GM06990 (cell line): ENCODE measurements at regions not wholly inside any gene's neighbourhood (a gene's known extent, or its start where the extent isn't known, plus 50 kb on each side); places are given as distances from the start of the nearest gene placed in this dataset.
"Not testable (repeated sequence)": the region's sequence is repeated elsewhere in the genome, so short reads cannot be mapped to it uniquely, and the experiment has no call there.

Experiments used
- DNase-seq: peaks from one replicate; pipeline ENCODE4 v3.0.0-alpha.2; 2011; ENCODE audit not compliant: insufficient read length; ENCODE audit errors: extremely low read depth
- H3K27me3 ChIP-seq: replicated peaks from 2 replicates; pipeline ENCODE4 v1.6.0; 2011; ENCODE audit warnings: low read length; ENCODE audit not compliant: control insufficient read depth, insufficient read depth
- H3K36me3 ChIP-seq: 2 replicates; pipeline ENCODE4 v1.5.1; 2011; ENCODE audit warnings: low read length; ENCODE audit not compliant: control insufficient read depth, insufficient read depth
- H3K4me3 ChIP-seq: replicated peaks from 2 replicates; pipeline ENCODE4 v1.5.1; 2011; ENCODE audit warnings: low read depth, mild to moderate bottlenecking, control low read depth, low read length
- CTCF ChIP-seq: IDR thresholded peaks from 2 replicates; pipeline ENCODE4 v1.5.1; 2011; ENCODE audit warnings: low read length, control low read depth, mild to moderate bottlenecking, inconsistent platforms; ENCODE audit not compliant: insufficient read depth, poor library complexity, severe bottlenecking

GRCh38 chr12:19671695-19672094, 232.4 kb downstream of the AEBP2 start:
- Histone ChIP-seq H3K36me3 (no peaks in the 10 kb centered on the region), H3K4me3 (no peak overlapping the region), H3K27me3 (no peaks in the 10 kb centered on the region)
- DNase-seq: no peak
- TF ChIP-seq CTCF: no peak

- no peak for TF ChIP-seq CTCF
- no peaks in the 10 kb centered on the region for H3K27me3 ChIP-seq
- H3K4me3 ChIP-seq: no peak overlapping the region
- no peak for DNase-seq
- no peaks in the 10 kb centered on the region for H3K36me3 ChIP-seq
Measured at GRCh38 chr12:19674437-19674836, 235.1 kb downstream of the AEBP2 start.

- no peak for TF ChIP-seq CTCF
- no peak overlapping the region for H3K4me3 ChIP-seq
- no peaks in the 10 kb centered on the region for H3K27me3 ChIP-seq
- DNase-seq: peak; percentile 1
- no peaks in the 10 kb centered on the region for H3K36me3 ChIP-seq
Measured at GRCh38 chr12:19675361-19675760, 236.1 kb downstream of the AEBP2 start.

GRCh38 chr12:19678501-19678900, 239.2 kb downstream of the AEBP2 start:
- H3K36me3 ChIP-seq, DNase-seq, H3K4me3 ChIP-seq, H3K27me3 ChIP-seq: not testable (repeated sequence)

GRCh38 chr12:19681007-19681406, 241.7 kb downstream of the AEBP2 start:
- DNase-seq: no peak
- Histone ChIP-seq H3K36me3 (no peaks in the 10 kb centered on the region), H3K4me3 (no peak overlapping the region), H3K27me3 (no peaks in the 10 kb centered on the region)
- TF ChIP-seq CTCF: no peak

- no peak for DNase-seq
Measured at GRCh38 chr12:19683178-19683927, 244.1 kb downstream of the AEBP2 start.

More at GRCh38 chr12:19683178-19683927, 244.1 kb downstream of the AEBP2 start:
- Histone ChIP-seq H3K27me3 (no peaks in the 10 kb centered on the region), H3K36me3 (no peaks in the 10 kb centered on the region), H3K4me3 (no peak overlapping the region)
- TF ChIP-seq CTCF: no peak
